ENCODE measurements at regions not wholly inside any gene's neighbourhood (a gene's known extent, or its start where the extent isn't known, plus 50 kb on each side); places are given as distances from the start of the nearest gene placed in this dataset.

GRCh38 chr16:54554581-54554980, 268.0 kb upstream of the IRX3 start:
- no peak for DNase-seq

GRCh38 chr16:54548281-54548680, 261.7 kb upstream of the IRX3 start:
- no peak for DNase-seq

GRCh38 chr16:54547052-54547451, 260.5 kb upstream of the IRX3 start:
- no peak for DNase-seq

DNA sequence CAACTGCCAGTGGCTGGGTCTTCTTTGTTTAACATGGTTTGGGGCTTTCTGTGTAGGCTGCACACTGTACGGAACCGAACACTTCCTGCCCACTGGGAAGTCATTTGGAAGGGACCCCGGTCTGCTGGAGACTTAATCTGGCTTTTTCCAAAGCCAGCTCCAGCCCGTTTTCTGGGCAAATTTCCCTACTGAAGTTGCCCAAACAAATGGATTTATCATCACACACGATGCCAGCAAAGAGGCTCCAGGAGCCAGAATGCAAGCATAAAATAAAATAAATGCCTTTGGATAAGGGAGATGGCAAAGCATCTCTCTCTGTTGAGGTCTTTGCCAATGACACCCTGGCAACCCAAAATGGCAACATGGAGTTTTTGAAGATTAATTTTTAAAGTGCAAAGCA, 259.9 kb upstream of the IRX3 start:
- no peak for DNase-seq

GRCh38 chr16:54545854-54546511, 259.4 kb upstream of the IRX3 start:
- DNase-seq: peak; percentile 20

DNA sequence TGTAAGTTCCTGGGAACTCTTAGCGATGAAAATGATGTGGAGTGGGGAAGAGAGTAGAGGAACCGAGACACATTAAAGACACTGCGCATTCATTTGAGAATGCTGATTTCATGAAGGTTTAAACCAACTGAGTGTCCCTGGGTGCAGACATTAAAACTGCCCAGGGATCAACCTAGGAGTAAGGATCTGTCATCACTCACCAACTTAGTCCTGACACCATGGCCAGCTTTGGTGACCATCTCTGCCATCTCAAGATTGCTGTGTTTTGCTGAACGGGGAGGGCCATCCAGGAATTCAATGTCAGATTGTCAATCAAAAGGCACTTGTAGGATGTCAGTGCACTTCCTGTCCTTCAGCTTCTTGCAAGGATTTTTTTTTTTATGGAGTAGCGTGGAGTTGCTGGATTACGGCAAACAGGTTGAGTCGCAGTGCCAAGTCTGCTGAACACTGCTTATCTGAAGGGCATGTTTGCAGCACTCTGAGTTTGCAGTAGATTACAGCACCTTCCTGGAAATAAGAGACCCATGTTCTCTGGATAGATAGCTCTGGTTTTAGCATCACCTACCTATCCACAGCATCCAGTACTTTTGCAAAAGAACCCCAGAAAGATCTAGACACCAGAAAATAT, 258.1 kb upstream of the IRX3 start:
- no peak for DNase-seq

DNA sequence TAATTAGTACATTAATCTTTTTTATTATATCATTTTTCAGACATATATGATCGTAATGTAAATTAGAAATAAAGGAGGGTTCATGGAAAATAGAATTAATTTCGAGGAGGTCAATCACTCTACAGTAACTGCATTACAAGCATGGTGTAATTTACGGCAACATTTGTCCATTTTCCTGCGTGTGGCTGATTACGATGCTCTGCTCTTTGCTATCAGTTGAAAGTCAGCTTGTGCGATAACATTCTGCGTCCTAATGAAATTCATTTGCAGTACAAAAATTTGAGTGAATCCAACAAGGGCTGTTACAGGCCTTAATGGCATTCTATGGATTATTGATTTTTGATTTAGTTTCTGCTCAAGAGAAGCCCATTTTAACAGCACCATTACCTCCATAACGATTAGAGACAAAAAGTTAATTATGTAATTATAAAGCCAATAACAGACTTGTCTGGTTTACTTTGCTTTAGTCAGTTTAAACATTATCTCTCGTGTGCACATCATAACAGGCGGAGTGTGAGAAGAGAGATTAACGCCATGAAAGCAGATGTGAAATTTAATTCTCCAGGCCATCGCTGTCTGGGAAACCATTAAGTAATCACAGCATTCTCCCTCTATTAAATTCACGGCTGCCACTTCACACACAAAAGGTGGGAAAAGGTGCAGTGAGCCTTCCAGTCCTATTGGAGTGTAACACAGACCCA, 256.4 kb upstream of the IRX3 start:
- DNase-seq: no peak

GRCh38 chr16:54540525-54541180, 254.1 kb upstream of the IRX3 start:
- peak; percentile 64 for DNase-seq

- no peak for DNase-seq
These were observed 251.7 kb upstream of the IRX3 start for GRCh38 chr16:54538276-54538675.

GRCh38 chr16:54533856-54534490, 247.4 kb upstream of the IRX3 start:
- no peak for DNase-seq

DNA sequence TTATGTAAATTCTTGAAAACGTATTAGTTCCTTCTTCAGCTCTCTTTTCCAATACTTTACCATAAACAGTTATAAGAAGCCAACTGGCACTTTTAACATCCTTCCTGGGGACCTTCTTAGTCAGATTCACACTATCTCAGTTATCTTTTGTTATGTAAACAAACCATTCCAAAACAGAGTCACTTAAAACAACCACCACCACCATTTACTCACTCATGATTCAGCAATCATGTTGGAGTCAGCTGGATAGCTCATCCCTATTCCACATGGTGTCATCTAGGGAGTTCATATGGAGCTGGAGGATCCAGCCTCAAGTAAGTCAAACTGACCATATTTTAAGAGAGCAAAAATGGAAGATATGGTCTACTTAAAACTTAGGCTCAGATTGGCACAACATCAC, 240.3 kb upstream of the IRX3 start:
- DNase-seq: no peak

GRCh38 chr16:54526087-54526486, 239.5 kb upstream of the IRX3 start:
- no peak for DNase-seq

DNA sequence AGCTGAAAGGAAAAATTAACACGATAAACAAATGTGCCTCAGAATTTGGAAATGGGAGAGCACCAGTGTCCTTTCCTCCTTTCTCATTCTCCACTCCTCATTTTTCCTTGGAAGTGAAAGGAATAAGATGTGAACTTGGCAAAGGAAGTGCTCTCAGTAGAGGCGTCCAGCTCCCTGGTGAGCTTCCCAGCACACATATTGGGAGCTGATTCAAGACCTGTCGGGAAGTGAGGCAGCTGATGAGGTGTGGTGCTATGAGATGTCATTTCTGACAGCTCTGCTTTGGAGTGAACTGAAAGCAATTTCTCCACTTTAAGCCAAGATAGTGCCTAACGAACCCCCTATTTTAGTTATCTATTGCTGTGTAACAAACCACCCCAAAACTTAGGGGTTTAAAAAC, 238.5 kb upstream of the IRX3 start:
- no peak for DNase-seq

GRCh38 chr16:54522584-54522983, 236.0 kb upstream of the IRX3 start:
- DNase-seq: no peak

DNA sequence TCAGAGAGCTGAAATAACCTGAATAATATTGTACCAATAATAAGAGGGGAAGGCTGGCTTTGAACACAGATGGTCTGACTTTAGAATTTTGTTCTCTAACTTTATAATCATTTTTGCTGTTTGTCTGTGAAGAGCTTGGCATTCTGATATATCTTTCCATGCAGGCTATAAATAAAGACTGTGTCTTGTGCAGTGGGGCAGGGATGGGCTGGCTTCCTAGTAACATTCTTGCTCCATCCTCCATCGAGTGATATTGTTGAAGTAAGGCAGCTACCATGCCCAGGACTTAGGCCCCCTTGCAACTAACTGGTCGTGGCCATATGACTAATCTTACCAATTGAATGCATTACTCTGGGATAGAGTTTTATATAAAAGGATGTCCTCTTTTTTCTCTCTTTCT, 234.7 kb upstream of the IRX3 start:
- DNase-seq: no peak

DNA sequence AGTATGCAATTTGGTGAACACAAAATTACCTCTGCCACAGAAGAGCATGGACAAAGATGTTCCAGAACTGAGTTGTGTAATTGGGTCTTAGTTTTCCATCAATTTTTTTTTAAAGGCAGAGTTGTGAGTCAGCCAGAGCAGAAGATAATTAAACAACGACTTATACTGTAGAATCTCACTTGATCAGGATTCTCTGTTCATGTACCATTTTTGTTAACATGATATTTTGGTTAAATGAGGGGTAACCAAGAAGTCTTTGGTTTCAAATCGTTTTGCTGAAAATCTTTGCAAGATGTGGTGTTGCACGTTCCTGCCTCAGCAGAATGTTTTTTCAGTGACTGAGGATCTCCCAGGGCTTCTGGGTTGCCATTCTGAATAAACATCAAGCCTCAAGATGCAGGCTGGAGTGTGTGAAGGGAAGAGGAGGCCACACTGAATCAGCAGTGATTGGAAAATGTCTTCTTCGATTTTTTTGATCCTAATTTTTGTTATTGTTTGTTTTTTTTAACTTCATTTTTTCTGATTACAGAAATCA, 232.6 kb upstream of the IRX3 start:
- no peak for DNase-seq

- DNase-seq: no peak
These were observed 230.6 kb upstream of the IRX3 start for GRCh38 chr16:54517181-54517580.

DNA sequence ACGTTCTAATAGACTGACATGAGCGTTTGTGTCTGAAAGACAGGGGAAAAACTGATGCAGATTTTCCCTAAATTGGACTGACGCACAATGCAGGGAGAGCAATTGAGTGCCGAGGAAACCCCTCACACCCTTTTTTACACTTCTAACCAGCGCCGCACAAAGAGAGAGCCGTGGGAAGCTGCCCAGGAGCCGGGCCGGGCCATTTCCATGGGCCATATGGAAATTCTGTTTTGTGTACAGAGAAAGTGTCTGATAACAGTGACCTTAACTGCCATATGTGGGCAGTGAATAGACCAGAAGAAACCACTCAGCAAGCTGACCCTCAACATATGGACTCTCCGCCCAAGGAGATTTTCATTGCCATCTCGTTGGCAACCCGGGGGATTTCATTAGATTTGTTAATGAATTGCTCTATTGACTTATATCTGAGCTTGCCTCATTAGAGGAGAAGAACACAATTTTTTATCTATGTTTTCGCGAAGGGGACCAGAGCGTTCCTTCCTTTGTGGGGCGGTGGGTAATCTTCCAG, 225.9 kb upstream of the IRX3 start:
- DNase-seq: no peak

- no peak for DNase-seq
These were observed 224.7 kb upstream of the IRX3 start for GRCh38 chr16:54511222-54511731.

DNA sequence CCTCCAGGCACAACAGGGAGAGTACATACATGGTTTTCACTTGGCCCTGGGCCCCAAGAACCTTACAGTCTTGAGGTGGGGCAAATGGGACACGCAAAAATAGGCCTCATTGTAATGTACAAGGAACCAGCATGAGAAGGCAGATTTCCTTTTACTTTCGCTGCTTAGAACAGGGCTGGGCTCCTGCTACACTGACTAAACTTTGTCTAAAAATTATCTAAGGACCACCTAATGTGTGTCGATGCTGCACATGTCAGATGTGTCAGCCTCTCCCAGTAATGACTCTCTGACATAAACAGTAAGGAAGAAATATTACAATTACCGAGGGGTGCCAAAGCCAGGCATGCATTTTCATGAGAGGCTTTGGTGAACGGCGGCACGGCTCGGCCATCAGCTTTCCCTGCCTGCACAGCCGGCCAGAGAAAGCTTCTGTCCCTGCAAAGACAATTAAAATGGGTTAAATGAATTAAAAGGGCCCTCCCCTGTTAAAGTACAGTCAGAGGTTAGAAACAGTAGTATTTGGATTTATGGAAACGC, 224.2 kb upstream of the IRX3 start:
- no peak for DNase-seq

- no peak for DNase-seq
These were observed 222.9 kb upstream of the IRX3 start for GRCh38 chr16:54509456-54509855.

DNA sequence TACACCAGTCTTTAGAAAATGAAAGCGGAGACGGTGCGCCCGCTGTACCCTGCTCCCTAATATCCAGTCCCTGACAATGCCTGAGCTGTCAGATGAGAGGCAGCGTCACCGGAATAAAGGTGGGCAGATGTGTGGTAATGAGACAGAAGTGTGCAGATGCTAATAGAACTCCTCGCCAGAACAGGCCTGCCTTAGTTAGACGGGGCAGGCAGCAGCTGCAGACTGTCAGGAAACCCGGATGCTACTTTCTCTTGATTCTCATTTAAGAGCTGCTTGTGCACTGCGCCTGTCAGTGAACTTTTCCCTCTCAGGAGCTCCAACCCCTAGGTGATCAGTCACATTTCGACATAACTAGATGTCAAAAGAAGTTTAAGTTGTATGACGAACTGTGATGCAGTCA, 221.8 kb upstream of the IRX3 start:
- no peak for DNase-seq
